ENCODE measurements at regions not wholly inside any gene's neighbourhood (a gene's known extent, or its start where the extent isn't known, plus 50 kb on each side); places are given as distances from the start of the nearest gene placed in this dataset.

DNA sequence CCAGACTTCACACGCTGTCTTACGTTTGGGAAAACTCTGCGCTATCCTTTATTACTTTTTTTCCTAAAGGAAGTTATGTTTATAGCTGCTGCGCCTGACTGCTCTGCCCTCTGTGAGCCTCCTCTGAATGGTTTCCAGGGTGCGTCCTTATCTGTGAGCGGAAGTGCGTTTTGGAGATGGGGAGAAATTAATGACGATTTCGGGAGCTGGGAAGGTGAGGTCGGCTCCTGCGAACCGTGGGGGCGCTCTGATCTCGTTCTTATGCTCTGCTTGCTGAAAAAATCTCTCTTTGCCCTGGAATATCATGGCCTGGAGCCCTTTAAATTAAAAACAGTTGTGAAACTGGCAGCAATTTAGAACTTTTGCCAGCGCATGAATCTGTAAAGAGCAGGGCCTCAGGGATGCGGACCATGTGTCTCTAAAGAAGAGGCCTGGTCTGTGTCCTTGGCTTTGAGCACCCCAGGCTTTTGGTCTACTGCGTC is 135.7 kb upstream of the ZFHX3 start:
- peaks cover 17% of the 10 kb centered on the region for H3K4me1 ChIP-seq (ENCODE audit: insufficient read depth, low read length)
- BruUV-seq (replicated peaks), result no TSS peak
- no peak overlapping the region for H3K9ac ChIP-seq (ENCODE audit: insufficient read depth, low read depth, low read length)
- no peak overlapping the region for H3K27ac ChIP-seq (ENCODE audit: extremely low read length, insufficient read depth, low read length)
- H3K9me3 ChIP-seq (ENCODE audit: low read length), result no peaks in the 10 kb centered on the region
- no peak for DNase-seq (ENCODE audit: low spot score)
- in situ Hi-C loops (cut with HindIII; ENCODE audit: extremely low pct_ligation_motif_present, low pct_unique_long_range_greater_than_20kb) (loop anchor here (25.0 kb wide), 1 partner anchor 671 kb away; no protein-coding TSS in a partner anchor), intact Hi-C loops (cut with micrococcal nuclease; ENCODE audit: unreplicated experiment) (no loop called here)
- FAIRE-seq, result no peak
- H3K4me3 ChIP-seq (replicated peaks in 1 of 3; ENCODE audit: insufficient read depth in 1 of 3, low read depth in 2 of 3, low read length in 3 of 3), result no peak overlapping the region
- POLR2A ChIA-PET, result no interaction called here
- WGBS (ENCODE audit: low lambda C conversion rate), result 78% methylated on average over 17 of the region's 17 CpGs
- no peak overlapping the region for H3K4me2 ChIP-seq (ENCODE audit: low read depth, low read length)
- no peak for ATAC-seq
- peaks cover 3 to 4% of the 10 kb centered on the region in 2 experiments; a peak in 2 of 5 replicates for H3K27me3 ChIP-seq (ENCODE audit: control insufficient read depth in 1 of 2, insufficient read depth in 2 of 2, low read length in 2 of 2)
- CTCF ChIA-PET (ENCODE audit: low intra/inter-chr PET ratio, low total read pairs), result no interaction called here
- H3K36me3 ChIP-seq (replicated peaks in 1 of 2; ENCODE audit: control insufficient read depth in 1 of 2, insufficient read depth in 2 of 2, low read length in 2 of 2), result no peaks in the 10 kb centered on the region
- no peak overlapping the region for H2AFZ ChIP-seq (ENCODE audit: low read length)
- no peaks in the 10 kb centered on the region for H3K79me2 ChIP-seq (ENCODE audit: insufficient read depth, low read length)
- H4K20me1 ChIP-seq (ENCODE audit: insufficient read depth, low read length), result no peaks in the 10 kb centered on the region
- TF ChIP-seq DR1 (CRISPR knock-in tag; IDR thresholded peaks at IDR 0.05) (no peak), ZBTB20 (CRISPR knock-in tag; IDR thresholded peaks at IDR 0.05; ENCODE audit: borderline replicate concordance, low read depth) (no peak), ZNF317 (CRISPR knock-in tag; IDR thresholded peaks at IDR 0.05) (no peak), SRSF9 (IDR thresholded peaks at IDR 0.05; ENCODE audit: borderline replicate concordance, insufficient read depth, low read depth, low read length, poor library complexity, severe bottlenecking) (no peak), ZNF10 (CRISPR knock-in tag; IDR thresholded peaks at IDR 0.05; ENCODE audit: borderline replicate concordance, low read depth) (no peak), FOXA3 (CRISPR knock-in tag; IDR thresholded peaks at IDR 0.05) (no peak), ZNF263 (CRISPR knock-in tag; IDR thresholded peaks at IDR 0.05) (no peak), BCL3 (CRISPR knock-in tag; IDR thresholded peaks at IDR 0.05) (no peak), ZNF343 (CRISPR knock-in tag; IDR thresholded peaks at IDR 0.05) (no peak), REL (CRISPR knock-in tag; conservative IDR thresholded peaks at IDR 0.05) (no peak), CBX2 (IDR thresholded peaks at IDR 0.05; ENCODE audit: low read depth, low read length) (no peak), CBX2 (CRISPR knock-in tag; IDR thresholded peaks at IDR 0.05; ENCODE audit: low read depth) (no peak), ZNF782 (CRISPR knock-in tag; IDR thresholded peaks at IDR 0.05; ENCODE audit: borderline replicate concordance) (no peak), NRL (CRISPR knock-in tag; IDR thresholded peaks at IDR 0.05; ENCODE audit: borderline replicate concordance) (no peak)
- TF ChIP-seq, protein P1, sequence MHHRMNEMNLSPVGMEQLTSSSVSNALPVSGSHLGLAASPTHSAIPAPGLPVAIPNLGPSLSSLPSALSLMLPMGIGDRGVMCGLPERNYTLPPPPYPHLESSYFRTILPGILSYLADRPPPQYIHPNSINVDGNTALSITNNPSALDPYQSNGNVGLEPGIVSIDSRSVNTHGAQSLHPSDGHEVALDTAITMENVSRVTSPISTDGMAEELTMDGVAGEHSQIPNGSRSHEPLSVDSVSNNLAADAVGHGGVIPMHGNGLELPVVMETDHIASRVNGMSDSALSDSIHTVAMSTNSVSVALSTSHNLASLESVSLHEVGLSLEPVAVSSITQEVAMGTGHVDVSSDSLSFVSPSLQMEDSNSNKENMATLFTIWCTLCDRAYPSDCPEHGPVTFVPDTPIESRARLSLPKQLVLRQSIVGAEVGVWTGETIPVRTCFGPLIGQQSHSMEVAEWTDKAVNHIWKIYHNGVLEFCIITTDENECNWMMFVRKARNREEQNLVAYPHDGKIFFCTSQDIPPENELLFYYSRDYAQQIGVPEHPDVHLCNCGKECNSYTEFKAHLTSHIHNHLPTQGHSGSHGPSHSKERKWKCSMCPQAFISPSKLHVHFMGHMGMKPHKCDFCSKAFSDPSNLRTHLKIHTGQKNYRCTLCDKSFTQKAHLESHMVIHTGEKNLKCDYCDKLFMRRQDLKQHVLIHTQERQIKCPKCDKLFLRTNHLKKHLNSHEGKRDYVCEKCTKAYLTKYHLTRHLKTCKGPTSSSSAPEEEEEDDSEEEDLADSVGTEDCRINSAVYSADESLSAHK (CRISPR knock-in tag; IDR thresholded peaks at IDR 0.05; ENCODE audit: borderline replicate concordance), result no peak
- TF ChIP-seq, protein P2, sequence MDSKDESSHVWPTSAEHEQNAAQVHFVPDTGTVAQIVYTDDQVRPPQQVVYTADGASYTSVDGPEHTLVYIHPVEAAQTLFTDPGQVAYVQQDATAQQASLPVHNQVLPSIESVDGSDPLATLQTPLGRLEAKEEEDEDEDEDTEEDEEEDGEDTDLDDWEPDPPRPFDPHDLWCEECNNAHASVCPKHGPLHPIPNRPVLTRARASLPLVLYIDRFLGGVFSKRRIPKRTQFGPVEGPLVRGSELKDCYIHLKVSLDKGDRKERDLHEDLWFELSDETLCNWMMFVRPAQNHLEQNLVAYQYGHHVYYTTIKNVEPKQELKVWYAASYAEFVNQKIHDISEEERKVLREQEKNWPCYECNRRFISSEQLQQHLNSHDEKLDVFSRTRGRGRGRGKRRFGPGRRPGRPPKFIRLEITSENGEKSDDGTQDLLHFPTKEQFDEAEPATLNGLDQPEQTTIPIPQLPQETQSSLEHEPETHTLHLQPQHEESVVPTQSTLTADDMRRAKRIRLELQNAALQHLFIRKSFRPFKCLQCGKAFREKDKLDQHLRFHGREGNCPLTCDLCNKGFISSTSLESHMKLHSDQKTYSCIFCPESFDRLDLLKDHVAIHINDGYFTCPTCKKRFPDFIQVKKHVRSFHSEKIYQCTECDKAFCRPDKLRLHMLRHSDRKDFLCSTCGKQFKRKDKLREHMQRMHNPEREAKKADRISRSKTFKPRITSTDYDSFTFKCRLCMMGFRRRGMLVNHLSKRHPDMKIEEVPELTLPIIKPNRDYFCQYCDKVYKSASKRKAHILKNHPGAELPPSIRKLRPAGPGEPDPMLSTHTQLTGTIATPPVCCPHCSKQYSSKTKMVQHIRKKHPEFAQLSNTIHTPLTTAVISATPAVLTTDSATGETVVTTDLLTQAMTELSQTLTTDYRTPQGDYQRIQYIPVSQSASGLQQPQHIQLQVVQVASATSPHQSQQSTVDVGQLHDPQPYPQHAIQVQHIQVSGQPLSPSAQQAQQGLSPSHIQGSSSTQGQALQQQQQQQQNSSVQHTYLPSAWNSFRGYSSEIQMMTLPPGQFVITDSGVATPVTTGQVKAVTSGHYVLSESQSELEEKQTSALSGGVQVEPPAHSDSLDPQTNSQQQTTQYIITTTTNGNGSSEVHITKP (CRISPR knock-in tag; IDR thresholded peaks at IDR 0.05; ENCODE audit: low read depth), result no peak

Measured in HepG2 (cell line).